SK-N-SH treated with all-trans-retinoic acid at 6 μM for 48 hours (cell line): ENCODE measurements at regions not wholly inside any gene's neighbourhood (a gene's known extent, or its start where the extent isn't known, plus 50 kb on each side); places are given as distances from the start of the nearest gene placed in this dataset.

Experiments
- ATAC-seq: fragments of 200-7000 bp; cut with Tn5 transposase; 3 replicates; pipeline ENCODE4 v1.9.1; 2020; ENCODE audit warnings: mild to moderate bottlenecking, moderate library complexity
- BACH2 ChIP-seq: fragments of 250-450 bp; sonication (Bioruptor Pico); IDR thresholded peaks from 2 replicates; pipeline ENCODE4 v1.9.0; 2021; ENCODE audit warnings: mild to moderate bottlenecking, borderline replicate concordance
- CSDC2 ChIP-seq: fragments of 250-450 bp; sonication (Bioruptor Pico); IDR thresholded peaks from 2 replicates; pipeline ENCODE4 v1.5.0; 2020; ENCODE audit warnings: mild to moderate bottlenecking, moderate library complexity
- CSRNP3 ChIP-seq: fragments of 250-450 bp; sonication (Bioruptor Pico); IDR thresholded peaks from 2 replicates; pipeline ENCODE4 v1.5.1; 2021; ENCODE audit warnings: mild to moderate bottlenecking, moderate library complexity
- ESRRG ChIP-seq: fragments of 250-450 bp; sonication (Bioruptor Pico); IDR thresholded peaks from 2 replicates; pipeline ENCODE4 v1.6.1; 2021; ENCODE audit warnings: mild to moderate bottlenecking
- GLIS3 ChIP-seq: fragments of 250-450 bp; sonication (Bioruptor Pico); IDR thresholded peaks from 2 replicates; pipeline ENCODE4 v1.5.0; 2020; ENCODE audit warnings: mild to moderate bottlenecking, moderate library complexity
- ISL1 ChIP-seq: fragments of 250-450 bp; sonication (Bioruptor Pico); IDR thresholded peaks from 2 replicates; pipeline ENCODE4 v2.1.2; 2022; ENCODE audit warnings: mild to moderate bottlenecking, moderate library complexity
- OSR1 ChIP-seq: fragments of 250-450 bp; sonication (Bioruptor Pico); IDR thresholded peaks from 2 replicates; pipeline ENCODE4 v1.8.0; 2022; ENCODE audit warnings: moderate library complexity, mild to moderate bottlenecking, inconsistent platforms
- POU6F1 ChIP-seq: fragments of 250-450 bp; sonication (Bioruptor Pico); IDR thresholded peaks from 2 replicates; pipeline ENCODE4 v1.8.0; 2021; ENCODE audit warnings: low read depth, mild to moderate bottlenecking, moderate library complexity, borderline replicate concordance
- PPARA ChIP-seq: fragments of 250-450 bp; sonication (Bioruptor Pico); IDR thresholded peaks from 2 replicates; pipeline ENCODE4 v1.5.0; 2020; ENCODE audit warnings: mild to moderate bottlenecking, borderline replicate concordance
- RARB ChIP-seq: fragments of 250-450 bp; sonication (Bioruptor Pico); IDR thresholded peaks from 2 replicates; pipeline ENCODE4 v1.8.0; 2021; ENCODE audit warnings: mild to moderate bottlenecking, moderate library complexity
- TCF4 ChIP-seq: fragments of 250-450 bp; sonication (Bioruptor Pico); IDR thresholded peaks from 2 replicates; pipeline ENCODE4 v1.8.0; 2021; ENCODE audit warnings: mild to moderate bottlenecking, moderate library complexity, borderline replicate concordance
- TOX ChIP-seq: fragments of 250-450 bp; sonication (Bioruptor Pico); IDR thresholded peaks from 2 replicates; pipeline ENCODE4 v1.8.0; 2021; ENCODE audit warnings: mild to moderate bottlenecking, moderate library complexity, borderline replicate concordance
- TSHZ2 ChIP-seq: fragments of 250-450 bp; sonication (Bioruptor Pico); IDR thresholded peaks from 2 replicates; pipeline ENCODE4 v1.5.0; 2020; ENCODE audit warnings: mild to moderate bottlenecking, moderate library complexity
- ZC3H10 ChIP-seq: fragments of 250-450 bp; sonication (Bioruptor Pico); IDR thresholded peaks from 2 replicates; pipeline ENCODE4 v1.5.1; 2021; ENCODE audit warnings: mild to moderate bottlenecking, moderate library complexity
- ZFP3 ChIP-seq: fragments of 250-450 bp; sonication (Bioruptor Pico); IDR thresholded peaks from 2 replicates; pipeline ENCODE4 v1.5.0; 2020; ENCODE audit warnings: mild to moderate bottlenecking, moderate library complexity
- ZNF565 ChIP-seq: fragments of 450-650 bp; formaldehyde crosslinking; conservative IDR thresholded peaks from 2 replicates; pipeline ENCODE4 v1.5.0; 2020; ENCODE audit warnings: low read depth, mild to moderate bottlenecking, moderate library complexity
- ZNF70 ChIP-seq: fragments of 450-650 bp; formaldehyde crosslinking; IDR thresholded peaks from 2 replicates; pipeline ENCODE4 v1.5.0; 2020; ENCODE audit warnings: mild to moderate bottlenecking, moderate library complexity
- ZNF8 ChIP-seq: fragments of 450-650 bp; formaldehyde crosslinking; IDR thresholded peaks from 2 replicates; pipeline ENCODE4 v1.5.0; 2020; ENCODE audit warnings: mild to moderate bottlenecking, moderate library complexity
- TF ChIP-seq, protein P1 (sequence below): fragments of 250-450 bp; sonication (Bioruptor Pico); IDR thresholded peaks from 2 replicates; pipeline ENCODE4 v1.8.0; 2020; ENCODE audit warnings: mild to moderate bottlenecking, moderate library complexity, borderline replicate concordance
- TF ChIP-seq, protein P2 (sequence below): fragments of 250-450 bp; sonication (Bioruptor Pico); IDR thresholded peaks from 2 replicates; pipeline ENCODE4 v1.5.1; 2020; ENCODE audit warnings: low read depth, mild to moderate bottlenecking, moderate library complexity

DNA sequence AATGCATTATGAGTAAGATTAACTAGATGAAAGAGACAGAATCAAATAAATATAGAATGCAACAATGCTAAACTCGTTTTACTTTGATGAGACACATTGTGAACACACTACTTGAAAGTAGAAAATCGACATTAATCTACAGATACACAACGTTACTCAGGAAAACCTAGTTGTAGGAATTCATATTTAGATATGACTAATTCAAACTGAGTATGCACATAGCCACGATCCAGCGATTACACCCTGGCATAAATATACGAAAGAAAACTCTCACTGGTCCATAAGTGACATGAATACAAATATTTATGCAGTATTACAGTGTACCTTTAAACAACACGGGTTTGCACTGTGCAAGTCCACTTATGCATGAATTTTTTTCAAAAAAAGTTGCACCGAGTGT lies 485.6 kb downstream of the TMX3 start (continued):
- TF ChIP-seq, protein P1, sequence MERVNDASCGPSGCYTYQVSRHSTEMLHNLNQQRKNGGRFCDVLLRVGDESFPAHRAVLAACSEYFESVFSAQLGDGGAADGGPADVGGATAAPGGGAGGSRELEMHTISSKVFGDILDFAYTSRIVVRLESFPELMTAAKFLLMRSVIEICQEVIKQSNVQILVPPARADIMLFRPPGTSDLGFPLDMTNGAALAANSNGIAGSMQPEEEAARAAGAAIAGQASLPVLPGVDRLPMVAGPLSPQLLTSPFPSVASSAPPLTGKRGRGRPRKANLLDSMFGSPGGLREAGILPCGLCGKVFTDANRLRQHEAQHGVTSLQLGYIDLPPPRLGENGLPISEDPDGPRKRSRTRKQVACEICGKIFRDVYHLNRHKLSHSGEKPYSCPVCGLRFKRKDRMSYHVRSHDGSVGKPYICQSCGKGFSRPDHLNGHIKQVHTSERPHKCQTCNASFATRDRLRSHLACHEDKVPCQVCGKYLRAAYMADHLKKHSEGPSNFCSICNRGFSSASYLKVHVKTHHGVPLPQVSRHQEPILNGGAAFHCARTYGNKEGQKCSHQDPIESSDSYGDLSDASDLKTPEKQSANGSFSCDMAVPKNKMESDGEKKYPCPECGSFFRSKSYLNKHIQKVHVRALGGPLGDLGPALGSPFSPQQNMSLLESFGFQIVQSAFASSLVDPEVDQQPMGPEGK (CRISPR knock-in tag): no peak
- TF ChIP-seq TOX (CRISPR knock-in tag) (no peak), OSR1 (CRISPR knock-in tag) (no peak), TCF4 (CRISPR knock-in tag) (no peak)

DNA sequence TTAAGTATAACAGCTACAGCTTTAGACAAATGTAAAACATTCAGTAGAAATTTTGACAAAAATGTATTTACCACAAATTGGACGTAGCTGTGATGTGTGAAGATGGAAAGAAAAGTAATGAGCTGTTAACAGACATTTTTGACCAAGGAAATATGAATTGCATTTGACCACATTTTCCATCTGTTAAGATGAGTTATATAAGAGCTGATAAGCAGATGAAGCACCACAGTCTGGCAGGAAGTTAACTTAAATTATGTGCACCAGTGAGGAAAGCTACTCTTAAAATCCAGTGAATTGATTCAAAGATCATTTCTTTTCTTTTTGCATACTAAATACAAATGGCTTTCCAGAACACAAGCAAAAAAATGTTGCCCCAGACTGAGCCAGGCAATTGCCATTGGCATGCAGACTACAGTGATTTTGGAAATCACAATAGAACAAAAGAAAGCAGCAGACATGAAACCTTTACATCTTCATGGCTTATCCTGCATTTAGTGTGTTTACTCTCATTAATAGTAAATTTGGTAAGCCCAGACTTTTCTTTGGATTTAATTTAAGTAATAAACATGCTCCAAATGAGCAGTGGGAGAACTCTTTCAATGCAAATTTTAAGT lies 493.7 kb downstream of the TMX3 start:
- ATAC-seq: no peak
- TF ChIP-seq ZNF565 (no peak), CSRNP3 (CRISPR knock-in tag) (no peak), ZNF8 (CRISPR knock-in tag) (no peak), ESRRG (CRISPR knock-in tag) (no peak)
- TF ChIP-seq, protein P2, sequence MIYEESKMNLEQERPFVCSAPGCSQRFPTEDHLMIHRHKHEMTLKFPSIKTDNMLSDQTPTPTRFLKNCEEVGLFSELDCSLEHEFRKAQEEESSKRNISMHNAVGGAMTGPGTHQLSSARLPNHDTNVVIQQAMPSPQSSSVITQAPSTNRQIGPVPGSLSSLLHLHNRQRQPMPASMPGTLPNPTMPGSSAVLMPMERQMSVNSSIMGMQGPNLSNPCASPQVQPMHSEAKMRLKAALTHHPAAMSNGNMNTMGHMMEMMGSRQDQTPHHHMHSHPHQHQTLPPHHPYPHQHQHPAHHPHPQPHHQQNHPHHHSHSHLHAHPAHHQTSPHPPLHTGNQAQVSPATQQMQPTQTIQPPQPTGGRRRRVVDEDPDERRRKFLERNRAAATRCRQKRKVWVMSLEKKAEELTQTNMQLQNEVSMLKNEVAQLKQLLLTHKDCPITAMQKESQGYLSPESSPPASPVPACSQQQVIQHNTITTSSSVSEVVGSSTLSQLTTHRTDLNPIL (CRISPR knock-in tag): no peak

DNA sequence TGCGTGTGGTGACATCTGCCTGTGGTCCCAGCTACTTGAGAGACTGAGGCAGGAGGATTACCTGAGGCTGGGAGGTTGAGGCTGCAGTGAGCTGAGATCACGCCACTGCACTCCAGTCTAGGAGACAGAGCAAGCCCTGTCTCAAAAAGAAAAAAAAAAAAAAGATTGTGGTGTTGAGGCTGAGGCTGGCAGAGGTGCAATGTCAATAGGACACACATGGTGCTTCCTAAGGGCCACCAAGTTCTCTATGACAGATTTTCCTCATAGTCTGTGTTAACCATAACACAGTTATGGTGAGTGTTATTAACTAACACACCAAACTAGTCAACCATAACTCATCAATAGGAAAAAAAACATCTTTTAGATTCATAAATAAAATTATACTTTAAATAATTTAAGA lies 494.4 kb downstream of the TMX3 start:
- TF ChIP-seq OSR1 (CRISPR knock-in tag) (no peak), ZFP3 (CRISPR knock-in tag) (no peak), ESRRG (CRISPR knock-in tag) (no peak), ZNF565 (no peak), ZC3H10 (no peak)
- ATAC-seq: no peak

- no peak for ATAC-seq
- TF ChIP-seq ESRRG (CRISPR knock-in tag) (no peak), ZNF565 (no peak), PPARA (no peak), TCF4 (CRISPR knock-in tag) (no peak), CSRNP3 (CRISPR knock-in tag) (no peak)
Measured at GRCh38 chr18:68219872-68220271, 495.0 kb downstream of the TMX3 start.

GRCh38 chr18:68219274-68219673 lies 495.6 kb downstream of the TMX3 start:
- ATAC-seq: no peak
- TF ChIP-seq, protein P2 (CRISPR knock-in tag): no peak
- no peak for TF ChIP-seq ZNF8 (CRISPR knock-in tag)
- no peak for TF ChIP-seq ZNF70
- TF ChIP-seq TSHZ2 (CRISPR knock-in tag): no peak
- no peak for TF ChIP-seq ZC3H10
- no peak for TF ChIP-seq POU6F1 (CRISPR knock-in tag)
- TF ChIP-seq CSDC2 (CRISPR knock-in tag): no peak
- no peak for TF ChIP-seq CSRNP3 (CRISPR knock-in tag)
- no peak for TF ChIP-seq BACH2 (CRISPR knock-in tag)
- TF ChIP-seq OSR1 (CRISPR knock-in tag): no peak
- TF ChIP-seq RARB (CRISPR knock-in tag): no peak
- TF ChIP-seq GLIS3: no peak
- TF ChIP-seq PPARA: no peak
- TF ChIP-seq ISL1 (CRISPR knock-in tag): no peak
